Spleen (tissue), 11 donors: ENCODE measurements at regions not wholly inside any gene's neighbourhood (a gene's known extent, or its start where the extent isn't known, plus 50 kb on each side); places are given as distances from the start of the nearest gene placed in this dataset.
"Not testable (repeated sequence)": the region's sequence is repeated elsewhere in the genome, so short reads cannot be mapped to it uniquely, and the experiment has no call there.

Source experiments
- DNase-seq: peaks from one replicate; pipeline ENCODE4 v3.0.0-alpha.2; 2020
- H3K27ac ChIP-seq, 8 donors: fragments of 200-600 bp; sonication (generic) in 7 of 8; 1 replicate in 4 of 8; 2 replicates in 4 of 8; pipeline versions ENCODE4 v1.5.0 to v1.8.0; 2016 to 2021; ENCODE audit warnings: inconsistent platforms in 4 of 8, mild to moderate bottlenecking in 4 of 8, moderate library complexity in 1 of 8
- H3K27me3 ChIP-seq, 7 donors: fragments of 200-600 bp; sonication (generic) in 6 of 7; replicated peaks in 1 of 7; 1 replicate in 4 of 7; 2 replicates in 3 of 7; pipeline versions ENCODE4 v1.5.0 to v1.8.0; 2016 to 2021; ENCODE audit warnings: inconsistent platforms in 3 of 7, mild to moderate bottlenecking in 1 of 7
- H3K36me3 ChIP-seq, 6 donors: fragments of 200-600 bp; sonication (generic) in 5 of 6; 1 replicate in 4 of 6; 2 replicates in 2 of 6; pipeline versions ENCODE4 v1.5.0 to v1.8.0; 2016 to 2021; ENCODE audit warnings: inconsistent platforms in 2 of 6
- H3K4me1 ChIP-seq, 6 donors: fragments of 200-600 bp; sonication (generic) in 5 of 6; 1 replicate in 3 of 6; 2 replicates in 3 of 6; pipeline versions ENCODE4 v1.5.0 to v1.8.0; 2016 to 2021; ENCODE audit warnings: inconsistent platforms in 3 of 6
- H3K4me3 ChIP-seq, 8 donors: fragments of 200-600 bp; sonication (generic) in 7 of 8; 1 replicate in 4 of 8; 2 replicates in 4 of 8; pipeline versions ENCODE4 v1.5.0 to v1.8.0; 2016 to 2021; ENCODE audit warnings: inconsistent platforms in 4 of 8, mild to moderate bottlenecking in 4 of 8, moderate library complexity in 2 of 8
- H3K9me3 ChIP-seq, 8 donors: fragments of 200-600 bp; sonication (generic) in 7 of 8; 1 replicate in 4 of 8; 2 replicates in 4 of 8; pipeline versions ENCODE4 v1.5.0 to v1.8.0; 2016 to 2021; ENCODE audit warnings: inconsistent platforms in 4 of 8
- POLR2A ChIP-seq, 3 donors: fragments of 450-650 bp; IDR thresholded peaks; one replicate each; pipeline ENCODE4 v1.5.1; 2017; ENCODE audit warnings: antibody characterized with exemption in 3 of 3, mild to moderate bottlenecking in 1 of 3
- POLR2AphosphoS5 ChIP-seq, 3 donors: sonication (generic); formaldehyde crosslinking; IDR thresholded peaks; one replicate each; pipeline ENCODE4 v1.5.1; 2017; ENCODE audit warnings: antibody characterized with exemption in 3 of 3
- WGBS, 5 donors: extraction: QIAGEN DNeasy Blood & Tissue Kit in 3 of 5; methylation state at CpG; one replicate each; pipeline versions ENCODE4 v1.1.5 to v1.1.7; 2013 to 2018; 5-methylcytosine and 5-hydroxymethylcytosine counted together
- intact Hi-C: fragments of 100-400 bp; cut with DNase I; formaldehyde crosslinking; loops from one replicate; pipeline ENCODE4 v1.15.0; 2023; ENCODE audit warnings: low total_unique reads
- TF ChIP-seq, protein P1 (sequence below), 11 experiments: fragments of 200-600 bp in 7 of 11; fragments of 450-650 bp in 4 of 11; sonication (generic) in 4 of 11; IDR thresholded peaks in 8 of 11; conservative IDR thresholded peaks in 3 of 11; 1 replicate in 7 of 11; 2 replicates in 4 of 11; pipeline versions ENCODE4 v1.4.0 to v1.8.0; 2016 to 2021; ENCODE audit warnings: antibody characterized with exemption in 11 of 11, inconsistent platforms in 4 of 11, mild to moderate bottlenecking in 1 of 11
- donor health status: healthy with polysubstance abuse.
- donor health status: DM: no; HTN: no; CAD: no; lungs with moderate emphysema.
- donor health status: DM: no; HTN: no; CAD: no.
- donor health status: Bipolar disorder and iron deficiency.
- donor health status: healthy.
- donor health status: DM: no; HTN: no; CAD: no.
- donor health status: DM: yes; HTN: yes; CAD: no.

DNA sequence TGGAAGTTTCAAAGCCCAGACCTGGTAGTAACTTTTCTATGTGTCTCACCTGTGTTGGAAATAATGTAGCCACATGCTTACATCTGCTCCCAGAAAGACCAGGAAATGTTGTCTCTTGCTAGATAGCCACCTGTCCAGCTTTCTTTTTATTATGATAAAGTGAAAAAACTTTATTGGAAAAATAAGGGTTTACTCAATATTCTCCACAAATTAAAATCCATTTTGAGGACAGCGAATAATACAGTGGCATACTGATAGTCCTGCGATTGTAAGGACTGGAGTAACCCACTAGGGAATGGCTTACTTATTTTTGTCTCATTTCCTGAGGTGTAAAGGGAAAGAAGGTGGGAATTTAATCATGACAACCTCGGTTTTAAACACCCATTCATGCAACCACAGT is 100.1 kb downstream of the HFE start:
- no peak overlapping the region for H3K27ac ChIP-seq
- H3K9me3 ChIP-seq, result peaks cover 0 to 5% (median 0%) of the 10 kb centered on the region in 8 donors
- no peak for DNase-seq
- TF ChIP-seq, protein P1, sequence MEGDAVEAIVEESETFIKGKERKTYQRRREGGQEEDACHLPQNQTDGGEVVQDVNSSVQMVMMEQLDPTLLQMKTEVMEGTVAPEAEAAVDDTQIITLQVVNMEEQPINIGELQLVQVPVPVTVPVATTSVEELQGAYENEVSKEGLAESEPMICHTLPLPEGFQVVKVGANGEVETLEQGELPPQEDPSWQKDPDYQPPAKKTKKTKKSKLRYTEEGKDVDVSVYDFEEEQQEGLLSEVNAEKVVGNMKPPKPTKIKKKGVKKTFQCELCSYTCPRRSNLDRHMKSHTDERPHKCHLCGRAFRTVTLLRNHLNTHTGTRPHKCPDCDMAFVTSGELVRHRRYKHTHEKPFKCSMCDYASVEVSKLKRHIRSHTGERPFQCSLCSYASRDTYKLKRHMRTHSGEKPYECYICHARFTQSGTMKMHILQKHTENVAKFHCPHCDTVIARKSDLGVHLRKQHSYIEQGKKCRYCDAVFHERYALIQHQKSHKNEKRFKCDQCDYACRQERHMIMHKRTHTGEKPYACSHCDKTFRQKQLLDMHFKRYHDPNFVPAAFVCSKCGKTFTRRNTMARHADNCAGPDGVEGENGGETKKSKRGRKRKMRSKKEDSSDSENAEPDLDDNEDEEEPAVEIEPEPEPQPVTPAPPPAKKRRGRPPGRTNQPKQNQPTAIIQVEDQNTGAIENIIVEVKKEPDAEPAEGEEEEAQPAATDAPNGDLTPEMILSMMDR (IDR thresholded peaks at IDR 0.05 in 8 of 11, conservative IDR thresholded peaks at IDR 0.05 in 3 of 11), result no peak
- TF ChIP-seq POLR2A (IDR thresholded peaks at IDR 0.05), result no peak
- no peak for TF ChIP-seq POLR2AphosphoS5 (IDR thresholded peaks at IDR 0.05)
- no peak overlapping the region for H3K4me3 ChIP-seq
- peaks cover 5 to 57% (median 28%) of the 10 kb centered on the region in 6 donors for H3K4me1 ChIP-seq
- H3K36me3 ChIP-seq, result peaks cover 0 to 3% (median 0%) of the 10 kb centered on the region in 6 donors
- intact Hi-C loops, result no loop called here
- H3K27me3 ChIP-seq, result no peaks in the 10 kb centered on the region
- 53 to 62% (median 54%) methylated on average over 3 of the region's 3 CpGs for WGBS, 5 donors

DNA sequence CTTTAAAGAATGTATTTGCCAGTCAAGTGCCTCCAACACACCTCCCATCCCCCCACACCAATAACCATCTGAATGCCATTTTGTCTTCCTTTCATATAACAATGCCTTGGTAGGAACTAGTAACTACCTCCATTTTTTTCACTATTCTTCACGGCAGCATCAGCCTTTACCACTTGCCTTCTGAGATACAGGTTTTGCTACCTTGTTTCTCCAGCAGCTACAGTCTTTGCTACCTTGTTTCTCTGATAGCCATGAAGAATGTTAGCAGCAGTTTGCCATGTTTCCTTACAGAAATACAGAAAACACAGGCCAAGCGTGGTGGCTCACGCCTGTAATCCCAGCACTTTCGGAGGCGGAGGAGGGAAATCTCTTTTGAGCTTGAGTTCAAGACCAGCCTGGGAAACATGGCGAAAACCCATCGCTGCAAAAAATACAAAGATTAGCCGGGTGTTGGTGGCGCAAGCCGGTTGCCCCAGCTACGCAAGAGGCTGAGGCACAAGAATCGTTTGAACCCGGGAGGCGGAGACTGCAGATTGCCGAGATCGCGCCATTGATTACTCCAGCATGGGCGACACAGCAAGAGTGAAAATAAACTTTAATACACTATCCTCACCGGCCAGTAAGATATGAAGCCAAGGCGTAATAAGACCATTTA is 100.9 kb downstream of the HFE start:
- Histone ChIP-seq H3K9me3 (peaks cover 0 to 1% (median 0%) of the 10 kb centered on the region in 8 donors), H3K27ac (peak overlapping the region; percentile 90 to 98 (median 94)), H3K4me3 (peak overlapping the region; percentile 19 to 80 (median 44)), H3K4me1 (peaks cover 3 to 53% (median 28%) of the 10 kb centered on the region in 6 donors), H3K27me3 (no peaks in the 10 kb centered on the region), H3K36me3 (peaks cover 0 to 8% (median 0%) of the 10 kb centered on the region in 6 donors)
- no peak for DNase-seq
- TF ChIP-seq, protein P1 (IDR thresholded peaks at IDR 0.05 in 8 of 11, conservative IDR thresholded peaks at IDR 0.05 in 3 of 11), result no peak
- TF ChIP-seq POLR2AphosphoS5 (IDR thresholded peaks at IDR 0.05) (no peak), POLR2A (IDR thresholded peaks at IDR 0.05) (no peak)
- intact Hi-C loops, result no loop called here
- WGBS, 5 donors, result 5 to 19% (median 9%) methylated on average over 20 of the region's 20 CpGs

DNA sequence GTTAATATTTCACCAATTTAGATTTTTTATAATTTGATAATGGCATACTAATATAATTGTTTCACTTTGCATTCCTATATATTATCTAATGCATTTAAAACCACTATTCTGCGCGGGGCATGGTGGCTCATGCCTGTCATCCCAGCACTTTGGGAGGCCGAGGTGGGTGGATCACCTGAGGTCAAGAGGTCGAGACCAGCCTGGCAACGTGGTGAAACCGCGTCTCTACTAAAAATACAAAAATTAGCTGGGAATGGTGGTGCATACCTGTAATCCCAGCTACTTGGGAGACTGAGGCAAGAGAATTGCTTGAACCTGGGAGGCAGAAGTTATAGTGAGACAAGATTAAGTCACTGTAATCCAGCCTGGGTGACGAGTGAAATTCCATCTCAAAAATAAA is 104.3 kb downstream of the HFE start:
- H3K27ac ChIP-seq, H3K27me3 ChIP-seq, H3K4me3 ChIP-seq, intact Hi-C loops, H3K9me3 ChIP-seq, H3K36me3 ChIP-seq, DNase-seq: not testable (repeated sequence)
- WGBS, 5 donors, result 86 to 95% (median 91%) methylated on average over 8 of the region's 8 CpGs
- H3K4me1 ChIP-seq, result peaks cover 5 to 63% (median 37%) of the 10 kb centered on the region in 6 donors

DNA sequence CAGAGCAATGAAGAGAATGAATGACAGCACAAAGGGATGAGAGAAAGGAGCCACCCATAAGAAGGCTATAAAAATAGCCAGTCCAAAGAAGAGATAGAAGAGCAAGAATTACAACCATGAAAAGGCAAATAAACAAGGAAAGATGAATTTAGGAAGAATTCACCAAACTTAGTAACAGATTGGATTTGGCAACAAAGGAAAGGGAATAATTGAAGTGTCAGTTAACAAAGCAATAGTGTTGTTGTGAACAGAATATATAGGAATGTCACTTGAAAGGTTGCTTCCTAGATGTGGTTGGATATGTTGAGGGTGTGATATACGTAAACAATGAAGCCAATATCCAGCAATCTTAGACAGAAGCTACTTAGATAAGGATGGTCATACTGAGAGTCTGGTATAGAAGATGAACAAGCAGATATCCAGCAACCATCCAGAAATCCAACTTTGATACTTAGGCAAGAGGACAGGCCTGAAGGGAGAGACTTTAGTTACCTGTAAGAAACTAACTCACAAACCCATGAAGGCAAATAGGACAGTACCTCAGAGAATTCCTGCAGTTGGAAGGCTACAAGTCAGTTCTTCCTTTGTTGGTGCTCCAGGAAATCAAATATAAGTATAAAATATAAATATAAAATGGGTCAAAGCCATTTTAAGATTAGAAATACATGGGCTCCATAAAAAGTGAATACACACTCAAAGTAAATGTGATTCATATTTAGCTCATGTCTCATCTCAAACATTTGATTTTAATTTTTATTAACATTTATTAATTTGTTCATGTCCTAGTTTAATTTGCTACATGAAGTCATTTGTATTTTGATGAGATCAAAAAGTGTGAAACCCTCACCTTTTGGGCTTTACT is 106.5 kb downstream of the HFE start:
- H3K27ac ChIP-seq, result peak overlapping the region in 7 of 8 donors; percentile 96 to 100 (median 99)
- intact Hi-C loops, result no loop called here
- 87 to 100% (median 94%) methylated on average over 1 of the region's 1 CpG for WGBS, 5 donors
- H3K4me1 ChIP-seq, result peaks cover 5 to 64% (median 29%) of the 10 kb centered on the region in 6 donors
- no peak for DNase-seq
- no peak for TF ChIP-seq POLR2A (IDR thresholded peaks at IDR 0.05)
- TF ChIP-seq, protein P1 (IDR thresholded peaks at IDR 0.05 in 8 of 11, conservative IDR thresholded peaks at IDR 0.05 in 3 of 11), result no peak
- no peak for TF ChIP-seq POLR2AphosphoS5 (IDR thresholded peaks at IDR 0.05)
- no peaks in the 10 kb centered on the region for H3K27me3 ChIP-seq
- H3K4me3 ChIP-seq, result no peak overlapping the region
- H3K9me3 ChIP-seq, result no peaks in the 10 kb centered on the region
- peaks cover 0 to 8% (median 0%) of the 10 kb centered on the region in 6 donors for H3K36me3 ChIP-seq
